Neutrophil (primary cell): ENCODE measurements at regions not wholly inside any gene's neighbourhood (a gene's known extent, or its start where the extent isn't known, plus 50 kb on each side); places are given as distances from the start of the nearest gene placed in this dataset.

ENCODE experiments used
- H3K27ac ChIP-seq: fragments of 200-600 bp; sonication (generic); 2 replicates; pipeline ENCODE4 v1.5.1; 2016; ENCODE audit warnings: mild to moderate bottlenecking, moderate library complexity
- H3K27me3 ChIP-seq: fragments of 200-600 bp; sonication (generic); 2 replicates; pipeline ENCODE4 v1.6.0; 2016; ENCODE audit warnings: mild to moderate bottlenecking
- H3K36me3 ChIP-seq: fragments of 200-600 bp; sonication (generic); 2 replicates; pipeline ENCODE4 v1.5.1; 2017
- H3K4me1 ChIP-seq, 2 experiments: fragments of 200-600 bp in 1 of 2; sonication (generic) in 1 of 2; 1 replicate in 1 of 2; 2 replicates in 1 of 2; pipeline versions ENCODE4 v1.5.1 to v1.6.1; 2013 to 2016; ENCODE audit warnings: low read depth in 1 of 2, low read length in 1 of 2, mild to moderate bottlenecking in 1 of 2, moderate library complexity in 1 of 2; ENCODE audit not compliant: control insufficient read depth in 1 of 2, insufficient read depth in 1 of 2
- H3K4me3 ChIP-seq, 2 experiments: fragments of 200-600 bp in 1 of 2; sonication (generic) in 1 of 2; 1 replicate in 1 of 2; 2 replicates in 1 of 2; pipeline ENCODE4 v1.5.1; 2013 to 2016; ENCODE audit warnings: low read depth in 1 of 2, low read length in 1 of 2, mild to moderate bottlenecking in 1 of 2, moderate library complexity in 1 of 2
- H3K9me3 ChIP-seq: fragments of 200-600 bp; sonication (generic); 2 replicates; pipeline ENCODE4 v1.5.1; 2016
- TF ChIP-seq, protein P1 (sequence below): fragments of 200-600 bp; sonication (generic); IDR thresholded peaks from 2 replicates; pipeline ENCODE4 v1.5.1; 2016; ENCODE audit warnings: antibody characterized with exemption

DNA sequence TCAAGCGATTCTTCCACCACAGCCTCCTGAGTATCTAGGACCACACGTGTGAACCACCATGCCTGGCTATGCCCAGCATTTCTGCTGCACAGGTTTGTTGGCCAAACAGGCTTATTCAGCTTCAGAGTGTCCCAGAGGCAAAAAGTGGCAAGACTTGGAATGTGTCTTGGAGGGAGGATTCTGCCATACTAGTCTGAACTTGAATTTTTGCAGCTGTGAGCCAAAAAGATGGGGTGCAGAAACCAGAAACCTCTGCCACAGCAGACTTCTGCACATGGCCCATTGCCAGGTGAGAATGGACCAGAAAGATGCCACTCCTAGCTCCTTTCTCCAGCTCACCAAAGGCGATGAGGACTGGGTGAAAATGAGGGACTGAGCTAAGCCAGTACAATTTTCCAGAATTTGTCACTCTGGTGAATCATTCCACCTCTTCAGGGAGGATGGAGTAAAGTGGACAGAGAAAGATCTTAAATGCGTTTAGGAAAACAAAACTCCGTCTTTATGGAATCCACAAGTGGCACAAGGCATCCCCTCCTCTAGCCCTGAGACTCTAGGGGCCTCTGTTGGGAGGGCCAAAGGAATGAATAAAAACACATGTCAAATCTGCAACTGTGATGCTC lies 369.1 kb upstream of the CLNK start:
- TF ChIP-seq, protein P1, sequence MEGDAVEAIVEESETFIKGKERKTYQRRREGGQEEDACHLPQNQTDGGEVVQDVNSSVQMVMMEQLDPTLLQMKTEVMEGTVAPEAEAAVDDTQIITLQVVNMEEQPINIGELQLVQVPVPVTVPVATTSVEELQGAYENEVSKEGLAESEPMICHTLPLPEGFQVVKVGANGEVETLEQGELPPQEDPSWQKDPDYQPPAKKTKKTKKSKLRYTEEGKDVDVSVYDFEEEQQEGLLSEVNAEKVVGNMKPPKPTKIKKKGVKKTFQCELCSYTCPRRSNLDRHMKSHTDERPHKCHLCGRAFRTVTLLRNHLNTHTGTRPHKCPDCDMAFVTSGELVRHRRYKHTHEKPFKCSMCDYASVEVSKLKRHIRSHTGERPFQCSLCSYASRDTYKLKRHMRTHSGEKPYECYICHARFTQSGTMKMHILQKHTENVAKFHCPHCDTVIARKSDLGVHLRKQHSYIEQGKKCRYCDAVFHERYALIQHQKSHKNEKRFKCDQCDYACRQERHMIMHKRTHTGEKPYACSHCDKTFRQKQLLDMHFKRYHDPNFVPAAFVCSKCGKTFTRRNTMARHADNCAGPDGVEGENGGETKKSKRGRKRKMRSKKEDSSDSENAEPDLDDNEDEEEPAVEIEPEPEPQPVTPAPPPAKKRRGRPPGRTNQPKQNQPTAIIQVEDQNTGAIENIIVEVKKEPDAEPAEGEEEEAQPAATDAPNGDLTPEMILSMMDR = no peak
- H3K36me3 ChIP-seq = no peaks in the 10 kb centered on the region
- H3K4me1 ChIP-seq = no peaks in the 10 kb centered on the region

DNA sequence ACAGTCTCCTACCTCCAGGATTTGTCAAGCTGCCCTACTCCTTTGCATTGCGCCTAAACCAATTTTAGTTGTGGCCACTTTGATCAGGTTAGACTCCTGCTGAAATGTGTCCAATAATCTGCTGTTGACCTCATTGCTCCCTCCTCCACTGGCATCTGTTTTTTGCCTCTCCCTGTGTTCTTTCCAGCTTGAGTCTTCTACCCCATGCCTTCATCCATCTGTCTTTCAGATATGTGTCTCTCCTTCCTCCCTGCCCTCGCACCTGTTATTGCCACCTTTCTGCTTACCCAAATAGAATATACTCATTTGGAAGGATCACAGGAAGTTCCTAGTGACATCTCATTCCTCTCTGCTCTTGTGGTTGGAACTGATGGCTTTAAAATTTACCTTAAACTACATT lies 366.6 kb upstream of the CLNK start:
- no peaks in the 10 kb centered on the region for H3K4me1 ChIP-seq
- no peaks in the 10 kb centered on the region for H3K9me3 ChIP-seq
- no peak overlapping the region for H3K27ac ChIP-seq
- no peaks in the 10 kb centered on the region for H3K36me3 ChIP-seq
- H3K27me3 ChIP-seq = no peaks in the 10 kb centered on the region
- TF ChIP-seq, protein P1 = no peak
- H3K4me3 ChIP-seq = no peak overlapping the region

More for the DNA sequence above, 369.1 kb upstream of the CLNK start:
- no peak overlapping the region for H3K27ac ChIP-seq
- H3K4me3 ChIP-seq = no peak overlapping the region
- H3K27me3 ChIP-seq = no peaks in the 10 kb centered on the region
- H3K9me3 ChIP-seq = no peaks in the 10 kb centered on the region

- H3K4me1 ChIP-seq = no peaks in the 10 kb centered on the region
- H3K36me3 ChIP-seq = no peaks in the 10 kb centered on the region
- no peaks in the 10 kb centered on the region for H3K27me3 ChIP-seq
- TF ChIP-seq, protein P1 = no peak
- H3K27ac ChIP-seq = no peak overlapping the region
- no peak overlapping the region for H3K4me3 ChIP-seq
- H3K9me3 ChIP-seq = no peaks in the 10 kb centered on the region
Measured at GRCh38 chr4:11050766-11051165, 366.2 kb upstream of the CLNK start.

GRCh38 chr4:11049001-11049400 lies 364.4 kb upstream of the CLNK start:
- TF ChIP-seq, protein P1 = no peak
- Histone ChIP-seq H3K27ac (no peak overlapping the region), H3K27me3 (no peaks in the 10 kb centered on the region), H3K36me3 (no peaks in the 10 kb centered on the region), H3K9me3 (no peaks in the 10 kb centered on the region), H3K4me3 (no peak overlapping the region), H3K4me1 (no peaks in the 10 kb centered on the region)

- H3K4me3 ChIP-seq = no peak overlapping the region
- H3K4me1 ChIP-seq = no peaks in the 10 kb centered on the region
- H3K27ac ChIP-seq = no peak overlapping the region
- no peaks in the 10 kb centered on the region for H3K9me3 ChIP-seq
- H3K36me3 ChIP-seq = no peaks in the 10 kb centered on the region
- TF ChIP-seq, protein P1 = no peak
- H3K27me3 ChIP-seq = no peaks in the 10 kb centered on the region
Measured at GRCh38 chr4:11042760-11043159, 358.2 kb upstream of the CLNK start.
